MCF 10A (cell line): ENCODE measurements at regions not wholly inside any gene's neighbourhood (a gene's known extent, or its start where the extent isn't known, plus 50 kb on each side); places are given as distances from the start of the nearest gene placed in this dataset.

Experiments used
- BruUV-seq: library from RNA; stranded (reverse); fragments of 400-500 nt; replicated peaks from 2 replicates; lab custom pipeline; 2021; lab: Mats Ljungman, UMichigan
- CTCF ChIA-PET: fragments of 300-600 bp; sonication (Branson Sonifier 250); formaldehyde crosslinking; extraction: SDS; loops from one replicate; lab custom pipeline; 2021; ENCODE audit warnings: antibody characterized with exemption, inconsistent platforms; lab: Yijun Ruan, JAX
- POLR2A ChIA-PET: fragments of 300-600, 350-650 bp; sonication (Branson Sonifier 250); formaldehyde crosslinking; extraction: SDS; loops from one replicate; lab custom pipeline; 2020; ENCODE audit warnings: antibody characterized with exemption, inconsistent platforms; lab: Yijun Ruan, JAX
- DNase-seq: peaks from one replicate; pipeline ENCODE4 v3.0.0-alpha.2; 2018; ENCODE audit not compliant: unreplicated experiment
- H3K27ac Mint-ChIP-seq: one replicate; pipeline ENCODE4 v1.8.0; 2022; ENCODE audit warnings: mild to moderate bottlenecking, low read depth, mixed read lengths; ENCODE audit not compliant: unreplicated experiment
- H3K27me3 Mint-ChIP-seq: one replicate; pipeline ENCODE4 v1.8.0; 2022; ENCODE audit warnings: mixed read lengths; ENCODE audit not compliant: insufficient read depth, unreplicated experiment
- H3K36me3 Mint-ChIP-seq: one replicate; pipeline ENCODE4 v1.8.0; 2022; ENCODE audit warnings: mild to moderate bottlenecking, moderate library complexity, mixed read lengths; ENCODE audit not compliant: insufficient read depth, unreplicated experiment
- H3K4me1 Mint-ChIP-seq: one replicate; pipeline ENCODE4 v1.8.0; 2022; ENCODE audit warnings: mixed read lengths; ENCODE audit not compliant: insufficient read depth, unreplicated experiment
- H3K4me3 Mint-ChIP-seq: one replicate; pipeline ENCODE4 v1.8.0; 2022; ENCODE audit warnings: mild to moderate bottlenecking, moderate library complexity, mixed read lengths; ENCODE audit not compliant: unreplicated experiment
- H3K9me3 Mint-ChIP-seq: one replicate; pipeline ENCODE4 v1.8.0; 2022; ENCODE audit warnings: mixed read lengths; ENCODE audit not compliant: unreplicated experiment
- CTCF ChIP-seq: fragments of 200-600 bp; IDR thresholded peaks from one replicate; pipeline ENCODE4 v1.8.0; 2022; ENCODE audit warnings: antibody characterized with exemption, mild to moderate bottlenecking; ENCODE audit not compliant: unreplicated experiment
- intact Hi-C: fragments of 100-400 bp; cut with micrococcal nuclease; formaldehyde crosslinking; loops from 2 replicates; pipeline ENCODE4 v1.14.1; 2022

- TF ChIP-seq CTCF: no peak
- H3K4me3 Mint-ChIP-seq: no peak overlapping the region
- H3K9me3 Mint-ChIP-seq: no peaks in the 10 kb centered on the region
- H3K4me1 Mint-ChIP-seq: peaks cover 28% of the 10 kb centered on the region
- ChIA-PET CTCF (interaction anchor here (1.4 kb wide), 1 partner anchor 30 kb away, joined by 3 read pairs; no protein-coding TSS in a partner anchor), POLR2A (no interaction called here)
- DNase-seq: peak; percentile 34
- no peaks in the 10 kb centered on the region for H3K27me3 Mint-ChIP-seq
- no peaks in the 10 kb centered on the region for H3K36me3 Mint-ChIP-seq
- no peak overlapping the region for H3K27ac Mint-ChIP-seq
- no TSS peak for BruUV-seq
- intact Hi-C loops: no loop called here
These were observed 50.1 kb upstream of the PWWP2A start for GRCh38 chr5:160169326-160169725.
